Vagina (tissue), 2 donors: ENCODE measurements at regions not wholly inside any gene's neighbourhood (a gene's known extent, or its start where the extent isn't known, plus 50 kb on each side); places are given as distances from the start of the nearest gene placed in this dataset.

Experiments
- POLR2A ChIP-seq, 2 donors: fragments of 450-650 bp; IDR thresholded peaks; one replicate each; pipeline ENCODE4 v1.6.1; 2017; ENCODE audit warnings: antibody characterized with exemption in 2 of 2, mild to moderate bottlenecking in 2 of 2, moderate library complexity in 2 of 2
- TF ChIP-seq, protein P1 (sequence below), 3 experiments: fragments of 450-650 bp in 2 of 3; fragments of 200-600 bp in 1 of 3; sonication (generic) in 1 of 3; IDR thresholded peaks; one replicate each; pipeline ENCODE4 v1.5.1; 2017 to 2019; ENCODE audit warnings: antibody characterized with exemption in 3 of 3, mild to moderate bottlenecking in 2 of 3, moderate library complexity in 2 of 3

DNA sequence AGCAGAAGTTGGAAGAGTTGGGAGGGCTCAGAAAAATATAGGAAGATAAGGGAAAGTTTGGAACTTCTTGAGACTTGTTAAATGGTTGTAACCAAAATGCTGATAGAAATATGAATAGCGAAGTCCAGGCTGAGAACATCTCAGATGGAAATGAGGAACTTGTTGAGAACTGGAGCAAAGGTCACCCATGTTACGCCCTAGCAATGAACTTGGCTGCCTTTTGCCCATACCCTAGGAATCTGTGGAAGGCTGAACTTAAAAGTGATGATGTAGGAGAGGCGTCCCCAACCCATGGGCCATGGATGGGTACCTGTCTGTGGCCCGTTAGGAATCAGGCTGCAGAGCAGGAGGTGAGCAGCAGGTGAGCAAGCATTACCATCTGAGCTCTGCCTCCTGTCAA, 347.8 kb downstream of the ARL4A start:
- TF ChIP-seq, protein P1, sequence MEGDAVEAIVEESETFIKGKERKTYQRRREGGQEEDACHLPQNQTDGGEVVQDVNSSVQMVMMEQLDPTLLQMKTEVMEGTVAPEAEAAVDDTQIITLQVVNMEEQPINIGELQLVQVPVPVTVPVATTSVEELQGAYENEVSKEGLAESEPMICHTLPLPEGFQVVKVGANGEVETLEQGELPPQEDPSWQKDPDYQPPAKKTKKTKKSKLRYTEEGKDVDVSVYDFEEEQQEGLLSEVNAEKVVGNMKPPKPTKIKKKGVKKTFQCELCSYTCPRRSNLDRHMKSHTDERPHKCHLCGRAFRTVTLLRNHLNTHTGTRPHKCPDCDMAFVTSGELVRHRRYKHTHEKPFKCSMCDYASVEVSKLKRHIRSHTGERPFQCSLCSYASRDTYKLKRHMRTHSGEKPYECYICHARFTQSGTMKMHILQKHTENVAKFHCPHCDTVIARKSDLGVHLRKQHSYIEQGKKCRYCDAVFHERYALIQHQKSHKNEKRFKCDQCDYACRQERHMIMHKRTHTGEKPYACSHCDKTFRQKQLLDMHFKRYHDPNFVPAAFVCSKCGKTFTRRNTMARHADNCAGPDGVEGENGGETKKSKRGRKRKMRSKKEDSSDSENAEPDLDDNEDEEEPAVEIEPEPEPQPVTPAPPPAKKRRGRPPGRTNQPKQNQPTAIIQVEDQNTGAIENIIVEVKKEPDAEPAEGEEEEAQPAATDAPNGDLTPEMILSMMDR (IDR thresholded peaks at IDR 0.05), result no peak
- no peak for TF ChIP-seq POLR2A (IDR thresholded peaks at IDR 0.05)
